ENCODE measurements at regions not wholly inside any gene's neighbourhood (a gene's known extent, or its start where the extent isn't known, plus 50 kb on each side); places are given as distances from the start of the nearest gene placed in this dataset.

DNA sequence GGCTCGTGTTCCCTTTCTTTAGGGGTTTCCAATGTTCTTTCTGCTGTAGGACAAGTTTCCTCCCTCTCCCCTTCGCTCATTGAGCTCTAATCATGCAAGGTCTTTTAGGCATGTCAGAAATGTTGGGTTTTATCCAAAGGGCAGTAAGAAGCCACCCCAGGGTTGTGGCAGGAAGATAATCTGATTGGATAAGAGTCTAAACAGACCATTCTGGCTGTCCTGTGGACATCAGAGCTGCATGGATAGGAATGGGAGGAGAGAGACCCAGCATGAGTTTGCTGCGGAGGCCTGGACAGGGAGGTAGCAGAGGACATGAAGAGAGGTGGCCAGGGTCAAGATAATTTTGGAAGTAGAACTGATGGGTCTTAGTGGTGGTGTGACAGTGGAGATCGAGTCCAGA is 88.2 kb downstream of the ACKR3 start:
- H3K4me3 ChIP-seq (ENCODE audit: insufficient read depth, low read length): no peak overlapping the region
- no peak overlapping the region for H2AFZ ChIP-seq (ENCODE audit: low read length)
- no peak overlapping the region for H3K27ac ChIP-seq (ENCODE audit: low read depth, low read length)
- H3K27me3 ChIP-seq (ENCODE audit: insufficient read depth, low read length): peaks cover 10% of the 10 kb centered on the region
- no peak overlapping the region for H3K4me2 ChIP-seq (ENCODE audit: insufficient read depth, low read length)
- H3K9me3 ChIP-seq (ENCODE audit: low read depth, low read length): no peaks in the 10 kb centered on the region
- H4K20me1 ChIP-seq (ENCODE audit: insufficient read depth, low read length): no peaks in the 10 kb centered on the region
- H3K36me3 ChIP-seq (ENCODE audit: insufficient read depth, low read length): no peaks in the 10 kb centered on the region
- peaks cover 28% of the 10 kb centered on the region for H3K4me1 ChIP-seq (ENCODE audit: insufficient read depth, low read length)
- TF ChIP-seq, protein P1, sequence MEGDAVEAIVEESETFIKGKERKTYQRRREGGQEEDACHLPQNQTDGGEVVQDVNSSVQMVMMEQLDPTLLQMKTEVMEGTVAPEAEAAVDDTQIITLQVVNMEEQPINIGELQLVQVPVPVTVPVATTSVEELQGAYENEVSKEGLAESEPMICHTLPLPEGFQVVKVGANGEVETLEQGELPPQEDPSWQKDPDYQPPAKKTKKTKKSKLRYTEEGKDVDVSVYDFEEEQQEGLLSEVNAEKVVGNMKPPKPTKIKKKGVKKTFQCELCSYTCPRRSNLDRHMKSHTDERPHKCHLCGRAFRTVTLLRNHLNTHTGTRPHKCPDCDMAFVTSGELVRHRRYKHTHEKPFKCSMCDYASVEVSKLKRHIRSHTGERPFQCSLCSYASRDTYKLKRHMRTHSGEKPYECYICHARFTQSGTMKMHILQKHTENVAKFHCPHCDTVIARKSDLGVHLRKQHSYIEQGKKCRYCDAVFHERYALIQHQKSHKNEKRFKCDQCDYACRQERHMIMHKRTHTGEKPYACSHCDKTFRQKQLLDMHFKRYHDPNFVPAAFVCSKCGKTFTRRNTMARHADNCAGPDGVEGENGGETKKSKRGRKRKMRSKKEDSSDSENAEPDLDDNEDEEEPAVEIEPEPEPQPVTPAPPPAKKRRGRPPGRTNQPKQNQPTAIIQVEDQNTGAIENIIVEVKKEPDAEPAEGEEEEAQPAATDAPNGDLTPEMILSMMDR (IDR thresholded peaks at IDR 0.05; ENCODE audit: extremely low read depth, low read depth, low read length): no peak
- H3K79me2 ChIP-seq (ENCODE audit: insufficient read depth, low read length): no peaks in the 10 kb centered on the region
- DNase-seq (ENCODE audit: insufficient read length, low spot score, missing footprints): no peak

DNA sequence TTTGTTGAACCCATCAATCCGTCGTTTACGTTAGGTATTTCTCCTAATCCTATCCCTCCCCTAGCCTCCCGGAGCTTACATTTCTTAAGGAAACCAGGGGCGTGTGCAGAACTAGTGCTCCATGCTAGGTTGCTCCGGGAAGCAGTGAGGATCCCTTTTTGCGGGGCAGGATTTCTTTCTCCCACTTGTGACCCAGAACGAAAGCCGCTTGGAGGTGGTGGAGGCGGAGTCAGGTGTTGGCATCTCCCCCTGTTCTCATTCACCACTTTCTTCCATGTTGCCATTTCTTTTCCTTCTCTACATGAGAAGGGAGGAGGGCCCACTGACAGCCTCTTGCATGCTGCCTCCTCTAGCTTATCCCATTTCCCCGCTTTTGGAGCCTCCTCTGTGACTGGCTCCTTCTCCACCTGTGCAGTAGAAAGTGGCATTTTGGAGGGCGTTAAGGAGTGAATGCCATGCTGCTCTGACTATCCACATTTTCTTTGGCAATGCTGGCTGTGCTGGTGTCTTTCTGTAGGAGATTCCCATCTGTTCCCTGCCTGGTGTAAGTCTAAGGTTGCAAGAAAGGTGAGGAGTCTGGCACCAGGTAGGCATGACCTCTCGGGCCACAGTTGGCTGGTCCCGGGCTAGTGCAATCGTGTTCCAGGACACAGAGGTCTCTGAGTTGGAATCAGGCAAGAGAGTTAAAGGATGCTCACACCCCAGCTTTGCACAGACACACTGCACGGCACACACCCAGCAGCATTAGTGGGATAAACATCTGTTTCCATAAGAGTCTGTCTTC is 89.5 kb downstream of the ACKR3 start:
- Histone ChIP-seq H4K20me1 (ENCODE audit: insufficient read depth, low read length) (no peaks in the 10 kb centered on the region), H3K27me3 (ENCODE audit: insufficient read depth, low read length) (peaks cover 10% of the 10 kb centered on the region), H3K4me1 (ENCODE audit: insufficient read depth, low read length) (peaks cover 41% of the 10 kb centered on the region), H3K79me2 (ENCODE audit: insufficient read depth, low read length) (no peaks in the 10 kb centered on the region), H3K4me2 (ENCODE audit: insufficient read depth, low read length) (no peak overlapping the region), H3K27ac (ENCODE audit: low read depth, low read length) (no peak overlapping the region), H3K4me3 (ENCODE audit: insufficient read depth, low read length) (no peak overlapping the region), H3K36me3 (ENCODE audit: insufficient read depth, low read length) (no peaks in the 10 kb centered on the region), H3K9me3 (ENCODE audit: low read depth, low read length) (no peaks in the 10 kb centered on the region), H2AFZ (ENCODE audit: low read length) (no peak overlapping the region)
- no peak for DNase-seq (ENCODE audit: insufficient read length, low spot score, missing footprints)
- TF ChIP-seq, protein P1 (IDR thresholded peaks at IDR 0.05; ENCODE audit: extremely low read depth, low read depth, low read length): no peak

DNA sequence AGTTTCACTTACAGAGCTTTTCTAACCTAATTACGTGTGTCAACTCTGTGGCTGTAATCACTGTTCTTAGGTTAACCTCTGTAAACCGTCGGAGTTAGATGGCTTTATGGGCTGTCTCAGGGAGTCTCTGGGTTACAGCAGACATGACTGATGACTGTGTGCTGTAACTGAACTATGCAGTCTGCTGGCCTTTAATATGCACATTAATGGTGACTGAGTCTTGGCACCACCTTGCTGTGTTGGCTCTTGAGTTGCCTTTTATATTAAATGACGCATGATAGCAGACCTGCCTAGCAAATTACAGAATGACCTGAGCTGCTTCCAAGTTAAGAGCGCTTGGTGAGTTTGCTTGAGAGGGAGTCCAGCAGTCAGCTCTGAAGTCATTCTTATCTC is 90.1 kb downstream of the ACKR3 start:
- no peak overlapping the region for H3K4me2 ChIP-seq (ENCODE audit: insufficient read depth, low read length)

More for the DNA sequence above, 90.1 kb downstream of the ACKR3 start:
- no peaks in the 10 kb centered on the region for H3K36me3 ChIP-seq (ENCODE audit: insufficient read depth, low read length)
- no peaks in the 10 kb centered on the region for H3K9me3 ChIP-seq (ENCODE audit: low read depth, low read length)
- H3K79me2 ChIP-seq (ENCODE audit: insufficient read depth, low read length): no peaks in the 10 kb centered on the region
- peaks cover 10% of the 10 kb centered on the region for H3K27me3 ChIP-seq (ENCODE audit: insufficient read depth, low read length)
- TF ChIP-seq, protein P1 (IDR thresholded peaks at IDR 0.05; ENCODE audit: extremely low read depth, low read depth, low read length): no peak
- H3K4me1 ChIP-seq (ENCODE audit: insufficient read depth, low read length): peaks cover 44% of the 10 kb centered on the region
- no peak overlapping the region for H2AFZ ChIP-seq (ENCODE audit: low read length)
- H4K20me1 ChIP-seq (ENCODE audit: insufficient read depth, low read length): no peaks in the 10 kb centered on the region
- H3K4me3 ChIP-seq (ENCODE audit: insufficient read depth, low read length): no peak overlapping the region
- H3K27ac ChIP-seq (ENCODE audit: low read depth, low read length): no peak overlapping the region
- DNase-seq (ENCODE audit: insufficient read length, low spot score, missing footprints): no peak
